Activated CD8-positive, alpha-beta T cell treated with anti-CD3 and anti-CD28 coated beads for 36 hours (primary cell): ENCODE measurements at regions not wholly inside any gene's neighbourhood (a gene's known extent, or its start where the extent isn't known, plus 50 kb on each side); places are given as distances from the start of the nearest gene placed in this dataset.

Experiments used
- ATAC-seq: fragments of 200-7000 bp; cut with Tn5 transposase; one replicate; pipeline ENCODE4 v1.10.0; 2021; ENCODE audit warnings: mild to moderate bottlenecking, moderate library complexity
- CTCF ChIA-PET: fragments of 350-600 bp; sonication (Branson Sonifier 250); formaldehyde crosslinking; loops from one replicate; lab custom pipeline; 2021; ENCODE audit warnings: antibody characterized with exemption; lab: Charles Lee
- POLR2A ChIA-PET: fragments of 350-600 bp; sonication (Branson Sonifier 250); formaldehyde crosslinking; loops from one replicate; lab custom pipeline; 2021; ENCODE audit warnings: antibody characterized with exemption; lab: Charles Lee
- DNase-seq: peaks from one replicate; pipeline ENCODE4 v3.0.0-alpha.2; 2020
- H3K27ac Mint-ChIP-seq: one replicate; pipeline ENCODE4 v1.8.0; 2021; ENCODE audit warnings: mild to moderate bottlenecking, mixed read lengths
- H3K27me3 Mint-ChIP-seq: one replicate; pipeline ENCODE4 v1.8.0; 2021; ENCODE audit warnings: mixed read lengths
- H3K36me3 Mint-ChIP-seq: one replicate; pipeline ENCODE4 v1.8.0; 2021; ENCODE audit warnings: low read depth, mixed read lengths
- H3K4me1 Mint-ChIP-seq: one replicate; pipeline ENCODE4 v1.8.0; 2021; ENCODE audit warnings: low read depth, mixed read lengths
- H3K4me3 Mint-ChIP-seq: one replicate; pipeline ENCODE4 v1.8.0; 2021; ENCODE audit warnings: mild to moderate bottlenecking, moderate library complexity, mixed read lengths
- H3K9me3 Mint-ChIP-seq: one replicate; pipeline ENCODE4 v1.8.0; 2021; ENCODE audit warnings: mixed read lengths
- CTCF ChIP-seq: fragments of 200-600 bp; IDR thresholded peaks from one replicate; pipeline ENCODE4 v1.8.0; 2022; ENCODE audit warnings: antibody characterized with exemption, mild to moderate bottlenecking
- intact Hi-C: fragments of 100-400 bp; cut with micrococcal nuclease; formaldehyde crosslinking; loops from one replicate; pipeline ENCODE4 v1.10.0; 2022

DNA sequence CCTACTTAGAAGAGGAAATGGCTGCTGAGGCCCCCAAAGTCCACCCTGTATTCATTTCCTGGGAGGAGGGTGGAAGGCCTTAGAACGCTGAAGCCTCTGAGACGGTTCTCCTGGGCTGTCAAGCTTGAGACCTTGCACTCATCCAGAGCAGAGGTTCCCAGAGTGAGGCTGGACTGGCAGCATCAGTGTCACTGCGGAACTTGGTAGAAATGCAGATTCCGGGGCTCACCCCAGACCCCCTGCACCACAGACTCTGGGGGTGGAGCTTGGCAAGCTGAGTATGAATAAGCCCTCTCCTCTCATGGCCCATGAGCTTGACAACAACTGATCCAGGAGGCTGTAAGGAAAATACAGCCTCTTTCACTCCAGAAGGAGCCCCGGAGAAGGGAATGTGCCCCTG lies 218.3 kb downstream of the IRF8 start:
- no peaks in the 10 kb centered on the region for H3K9me3 Mint-ChIP-seq
- H3K4me3 Mint-ChIP-seq = no peak overlapping the region
- peaks cover 13% of the 10 kb centered on the region for H3K27me3 Mint-ChIP-seq
- no peak for ATAC-seq
- POLR2A ChIA-PET = no interaction called here
- H3K27ac Mint-ChIP-seq = no peak overlapping the region
- intact Hi-C loops = no loop called here
- no peak for TF ChIP-seq CTCF
- peaks cover 4% of the 10 kb centered on the region for H3K4me1 Mint-ChIP-seq
- CTCF ChIA-PET = no interaction called here
- H3K36me3 Mint-ChIP-seq = no peaks in the 10 kb centered on the region
- no peak for DNase-seq

- Mint-ChIP-seq H3K36me3 (no peaks in the 10 kb centered on the region), H3K27ac (no peak overlapping the region), H3K9me3 (no peaks in the 10 kb centered on the region), H3K27me3 (peaks cover 16% of the 10 kb centered on the region), H3K4me1 (peaks cover 4% of the 10 kb centered on the region), H3K4me3 (no peak overlapping the region)
- DNase-seq = no peak
- CTCF ChIA-PET = no interaction called here
- ATAC-seq = no peak
- POLR2A ChIA-PET = no interaction called here
- intact Hi-C loops = no loop called here
- no peak for TF ChIP-seq CTCF
Measured at GRCh38 chr16:86117756-86118155, 218.8 kb downstream of the IRF8 start.

- H3K9me3 Mint-ChIP-seq = no peaks in the 10 kb centered on the region
- intact Hi-C loops = no loop called here
- H3K4me1 Mint-ChIP-seq = peaks cover 4% of the 10 kb centered on the region
- no peak for TF ChIP-seq CTCF
- DNase-seq (no peak), ATAC-seq (no peak)
- ChIA-PET CTCF (no interaction called here), POLR2A (no interaction called here)
- H3K27me3 Mint-ChIP-seq = peaks cover 14% of the 10 kb centered on the region
- no peaks in the 10 kb centered on the region for H3K36me3 Mint-ChIP-seq
- no peak overlapping the region for H3K4me3 Mint-ChIP-seq
- no peak overlapping the region for H3K27ac Mint-ChIP-seq
Measured at GRCh38 chr16:86118467-86119307, 219.7 kb downstream of the IRF8 start.

- intact Hi-C loops = no loop called here
- H3K9me3 Mint-ChIP-seq = no peaks in the 10 kb centered on the region
- no peak overlapping the region for H3K27ac Mint-ChIP-seq
- H3K27me3 Mint-ChIP-seq = peaks cover 17% of the 10 kb centered on the region
- CTCF ChIA-PET = no interaction called here
- H3K4me1 Mint-ChIP-seq = peaks cover 4% of the 10 kb centered on the region
- POLR2A ChIA-PET = interaction anchor here (0.8 kb wide), 1 partner anchor 10 kb away, joined by 3 read pairs; no protein-coding TSS in a partner anchor
- no peak overlapping the region for H3K4me3 Mint-ChIP-seq
- no peak for TF ChIP-seq CTCF
- DNase-seq = peak; percentile 5
- peak; percentile 47 for ATAC-seq
- no peaks in the 10 kb centered on the region for H3K36me3 Mint-ChIP-seq
Measured at GRCh38 chr16:86120201-86121192, 221.5 kb downstream of the IRF8 start.
